ENCODE measurements at regions not wholly inside any gene's neighbourhood (a gene's known extent, or its start where the extent isn't known, plus 50 kb on each side); places are given as distances from the start of the nearest gene placed in this dataset.

- H3K79me2 ChIP-seq (ENCODE audit: low read length): no peaks in the 10 kb centered on the region
- no peaks in the 10 kb centered on the region for H3K9me3 ChIP-seq (ENCODE audit: insufficient read depth, low read length)
- H3K27me3 ChIP-seq (ENCODE audit: low read depth, low read length): no peaks in the 10 kb centered on the region
- no peaks in the 10 kb centered on the region for H3K36me3 ChIP-seq (replicated peaks; ENCODE audit: low read depth, low read length)
- TF ChIP-seq CTCF (IDR thresholded peaks at IDR 0.05; ENCODE audit: low read depth, low read length) (no peak), EZH2phosphoT487 (IDR thresholded peaks at IDR 0.05; ENCODE audit: low read depth) (no peak)
- no peak overlapping the region for H3K4me2 ChIP-seq (ENCODE audit: low read length)
- H3K9ac ChIP-seq (ENCODE audit: low read length): no peak overlapping the region
- no peak overlapping the region for H3K27ac ChIP-seq (ENCODE audit: low read length)
- no peak overlapping the region for H2AFZ ChIP-seq (ENCODE audit: low read depth, low read length)
- H3K4me1 ChIP-seq (ENCODE audit: low read length): no peaks in the 10 kb centered on the region
- H4K20me1 ChIP-seq (ENCODE audit: insufficient read depth, low read length): no peaks in the 10 kb centered on the region
- H3K4me3 ChIP-seq (ENCODE audit: low read length): no peak overlapping the region
Measured at GRCh38 chr21:16033193-16033592, 303.4 kb downstream of the USP25 start.

- H4K20me1 ChIP-seq (ENCODE audit: insufficient read depth, low read length): no peaks in the 10 kb centered on the region
- H3K4me2 ChIP-seq (ENCODE audit: low read length): no peak overlapping the region
- H3K4me1 ChIP-seq (ENCODE audit: low read length): no peaks in the 10 kb centered on the region
- H3K27ac ChIP-seq (ENCODE audit: low read length): no peak overlapping the region
- H3K27me3 ChIP-seq (ENCODE audit: low read depth, low read length): no peaks in the 10 kb centered on the region
- H3K9ac ChIP-seq (ENCODE audit: low read length): no peak overlapping the region
- H3K36me3 ChIP-seq (replicated peaks; ENCODE audit: low read depth, low read length): no peaks in the 10 kb centered on the region
- TF ChIP-seq EZH2phosphoT487 (IDR thresholded peaks at IDR 0.05; ENCODE audit: low read depth) (no peak), CTCF (IDR thresholded peaks at IDR 0.05; ENCODE audit: low read depth, low read length) (no peak)
- no peak overlapping the region for H2AFZ ChIP-seq (ENCODE audit: low read depth, low read length)
- no peaks in the 10 kb centered on the region for H3K9me3 ChIP-seq (ENCODE audit: insufficient read depth, low read length)
- no peak overlapping the region for H3K4me3 ChIP-seq (ENCODE audit: low read length)
- H3K79me2 ChIP-seq (ENCODE audit: low read length): no peaks in the 10 kb centered on the region
Measured at GRCh38 chr21:16034446-16035190, 304.8 kb downstream of the USP25 start.

GRCh38 chr21:16037421-16037955 is 307.7 kb downstream of the USP25 start:
- H4K20me1 ChIP-seq (ENCODE audit: insufficient read depth, low read length): no peaks in the 10 kb centered on the region
- H3K79me2 ChIP-seq (ENCODE audit: low read length): no peaks in the 10 kb centered on the region
- no peaks in the 10 kb centered on the region for H3K36me3 ChIP-seq (replicated peaks; ENCODE audit: low read depth, low read length)
- no peak overlapping the region for H3K27ac ChIP-seq (ENCODE audit: low read length)
- TF ChIP-seq EZH2phosphoT487 (IDR thresholded peaks at IDR 0.05; ENCODE audit: low read depth) (no peak), CTCF (IDR thresholded peaks at IDR 0.05; ENCODE audit: low read depth, low read length) (no peak)
- no peak overlapping the region for H3K9ac ChIP-seq (ENCODE audit: low read length)
- no peak overlapping the region for H3K4me3 ChIP-seq (ENCODE audit: low read length)
- H3K4me2 ChIP-seq (ENCODE audit: low read length): no peak overlapping the region
- no peak overlapping the region for H2AFZ ChIP-seq (ENCODE audit: low read depth, low read length)
- no peaks in the 10 kb centered on the region for H3K27me3 ChIP-seq (ENCODE audit: low read depth, low read length)
- no peaks in the 10 kb centered on the region for H3K9me3 ChIP-seq (ENCODE audit: insufficient read depth, low read length)
- H3K4me1 ChIP-seq (ENCODE audit: low read length): no peaks in the 10 kb centered on the region

- Histone ChIP-seq H3K9me3 (ENCODE audit: insufficient read depth, low read length) (no peaks in the 10 kb centered on the region), H3K4me1 (ENCODE audit: low read length) (no peaks in the 10 kb centered on the region), H3K4me3 (ENCODE audit: low read length) (no peak overlapping the region), H3K27me3 (ENCODE audit: low read depth, low read length) (no peaks in the 10 kb centered on the region), H3K9ac (ENCODE audit: low read length) (no peak overlapping the region), H3K36me3 (replicated peaks; ENCODE audit: low read depth, low read length) (no peaks in the 10 kb centered on the region), H3K4me2 (ENCODE audit: low read length) (no peak overlapping the region), H3K27ac (ENCODE audit: low read length) (no peak overlapping the region), H4K20me1 (ENCODE audit: insufficient read depth, low read length) (no peaks in the 10 kb centered on the region), H3K79me2 (ENCODE audit: low read length) (no peaks in the 10 kb centered on the region), H2AFZ (ENCODE audit: low read depth, low read length) (no peak overlapping the region)
- TF ChIP-seq EZH2phosphoT487 (IDR thresholded peaks at IDR 0.05; ENCODE audit: low read depth): no peak
- TF ChIP-seq CTCF (IDR thresholded peaks at IDR 0.05; ENCODE audit: low read depth, low read length): no peak
Measured at GRCh38 chr21:16040601-16041000, 310.8 kb downstream of the USP25 start.
